GM23338 (cell line): ENCODE measurements at regions not wholly inside any gene's neighbourhood (a gene's known extent, or its start where the extent isn't known, plus 50 kb on each side); places are given as distances from the start of the nearest gene placed in this dataset.

Experiments used
- ATAC-seq: fragments of 200-7000 bp; cut with Tn5 transposase; 3 replicates; pipeline ENCODE4 v1.9.1; 2020
- DNase-seq: peaks from one replicate; pipeline ENCODE4 v3.0.0-alpha.2; 2015; ENCODE audit warnings: low spot score
- H2AFZ ChIP-seq: fragments of 200-600 bp; sonication (generic); 2 replicates; pipeline ENCODE4 v1.8.0; 2016; ENCODE audit warnings: antibody characterized with exemption, mild to moderate bottlenecking, moderate library complexity
- H3F3A ChIP-seq: fragments of 200-600 bp; sonication (generic); replicated peaks from 2 replicates; pipeline ENCODE4 v1.8.0; 2017; ENCODE audit warnings: antibody characterized with exemption, mixed run types, low read depth
- H3K27ac ChIP-seq: fragments of 200-600 bp; sonication (generic); 2 replicates; pipeline ENCODE4 v1.6.1; 2016; ENCODE audit warnings: low read depth
- H3K27me3 ChIP-seq: fragments of 200-600 bp; sonication (generic); 2 replicates; pipeline ENCODE4 v1.8.0; 2016; ENCODE audit warnings: mild to moderate bottlenecking, mixed run types, moderate library complexity; ENCODE audit not compliant: insufficient read depth
- H3K36me3 ChIP-seq: fragments of 200-600 bp; sonication (generic); 2 replicates; pipeline ENCODE4 v1.8.0; 2016; ENCODE audit warnings: mild to moderate bottlenecking; ENCODE audit not compliant: insufficient read depth
- H3K4me1 ChIP-seq: fragments of 200-600 bp; sonication (generic); 2 replicates; pipeline ENCODE4 v1.8.0; 2016; ENCODE audit warnings: mild to moderate bottlenecking, moderate library complexity; ENCODE audit not compliant: insufficient read depth
- H3K4me2 ChIP-seq: fragments of 200-600 bp; sonication (generic); 2 replicates; pipeline ENCODE4 v1.7.1; 2017; ENCODE audit warnings: mixed run types
- H3K4me3 ChIP-seq: fragments of 200-600 bp; sonication (generic); 2 replicates; pipeline ENCODE4 v1.6.1; 2016; ENCODE audit warnings: mixed run types
- H3K79me2 ChIP-seq: fragments of 200-600 bp; sonication (generic); replicated peaks from 2 replicates; pipeline ENCODE4 v1.8.0; 2017; ENCODE audit warnings: mild to moderate bottlenecking; ENCODE audit not compliant: insufficient read depth
- H3K9me2 ChIP-seq: fragments of 200-600 bp; sonication (generic); 2 replicates; pipeline ENCODE4 v1.8.0; 2017; ENCODE audit not compliant: insufficient read depth
- H4K20me1 ChIP-seq: fragments of 200-600 bp; sonication (generic); replicated peaks from 2 replicates; pipeline ENCODE4 v1.8.0; 2017; ENCODE audit warnings: mild to moderate bottlenecking; ENCODE audit not compliant: insufficient read depth
- H3K27ac Mint-ChIP-seq: 2 replicates; pipeline ENCODE4 v1.8.0; 2020; ENCODE audit warnings: inconsistent platforms, mild to moderate bottlenecking, moderate library complexity, mixed read lengths
- H3K27me3 Mint-ChIP-seq: 3 replicates; pipeline ENCODE4 v1.8.0; 2022; ENCODE audit warnings: low read depth, mild to moderate bottlenecking, moderate library complexity, mixed read lengths, inconsistent platforms; ENCODE audit not compliant: insufficient read depth, poor library complexity
- H3K36me3 Mint-ChIP-seq: 3 replicates; pipeline ENCODE4 v1.8.0; 2021; ENCODE audit warnings: low read depth, mild to moderate bottlenecking, inconsistent platforms, moderate library complexity, mixed read lengths
- H3K4me1 Mint-ChIP-seq: 3 replicates; pipeline ENCODE4 v1.8.0; 2020; ENCODE audit warnings: mild to moderate bottlenecking, inconsistent platforms, mixed read lengths
- H3K4me3 Mint-ChIP-seq: 3 replicates; pipeline ENCODE4 v1.8.0; 2021; ENCODE audit warnings: moderate library complexity, mild to moderate bottlenecking, inconsistent platforms, mixed read lengths
- H3K9me3 Mint-ChIP-seq: 3 replicates; pipeline ENCODE4 v1.8.0; 2020; ENCODE audit warnings: moderate library complexity, mild to moderate bottlenecking, inconsistent platforms, mixed read lengths
- CREB1 ChIP-seq: fragments of 250-450 bp; sonication (Bioruptor Pico); IDR thresholded peaks from 2 replicates; pipeline ENCODE4 v1.5.0; 2020; ENCODE audit warnings: low read depth, mild to moderate bottlenecking, moderate library complexity
- CTCF ChIP-seq, 2 experiments: fragments of 200-600 bp in 1 of 2; sonication (generic) in 1 of 2; conservative IDR thresholded peaks; 2 replicates each; pipeline versions ENCODE4 v1.5.1 to v1.6.1; 2016 to 2017; ENCODE audit warnings: antibody characterized with exemption in 2 of 2, low read depth in 2 of 2, mild to moderate bottlenecking in 2 of 2, moderate library complexity in 1 of 2
- ETS1 ChIP-seq: IDR thresholded peaks from 2 replicates; pipeline ENCODE4 v1.6.1; 2016; ENCODE audit warnings: antibody characterized with exemption
- EZH2 ChIP-seq: fragments of 200-600 bp; sonication (generic); IDR thresholded peaks from one replicate; pipeline ENCODE4 v1.8.0; 2017; ENCODE audit warnings: antibody characterized with exemption, mild to moderate bottlenecking, low read depth; ENCODE audit not compliant: unreplicated experiment
- EZH2phosphoT487 ChIP-seq: fragments of 200-600 bp; sonication (generic); IDR thresholded peaks from one replicate; pipeline ENCODE4 v1.8.1; 2018; ENCODE audit warnings: antibody characterized with exemption; ENCODE audit not compliant: unreplicated experiment
- POLR2AphosphoS5 ChIP-seq: IDR thresholded peaks from 2 replicates; pipeline ENCODE4 v1.6.1; 2016; ENCODE audit warnings: antibody characterized with exemption, low read depth
- REST ChIP-seq: IDR thresholded peaks from one replicate; pipeline ENCODE4 v1.6.1; 2018; ENCODE audit warnings: antibody characterized with exemption; ENCODE audit not compliant: unreplicated experiment
- STAT1 ChIP-seq: IDR thresholded peaks from one replicate; pipeline ENCODE4 v1.6.1; 2016; ENCODE audit warnings: antibody characterized with exemption; ENCODE audit not compliant: unreplicated experiment
- ZNF462 ChIP-seq: fragments of 250-450 bp; sonication (Bioruptor Pico); IDR thresholded peaks from 2 replicates; pipeline ENCODE4 v1.5.0; 2020; ENCODE audit warnings: mild to moderate bottlenecking, moderate library complexity

GRCh38 chr2:121078899-121079298, 206.1 kb downstream of the TFCP2L1 start:
- H3K36me3 ChIP-seq, result no peaks in the 10 kb centered on the region
- Mint-ChIP-seq H3K27me3 (peaks cover 46% of the 10 kb centered on the region), H3K36me3 (no peaks in the 10 kb centered on the region; the same call in 2 of the 3 replicates)

More at GRCh38 chr2:121078899-121079298, 206.1 kb downstream of the TFCP2L1 start:
- H3K4me3 Mint-ChIP-seq, result no peak overlapping the region
- Histone ChIP-seq H3K27ac (no peak overlapping the region), H3K79me2 (no peaks in the 10 kb centered on the region), H3K4me3 (no peak overlapping the region), H3K4me1 (peaks cover 9% of the 10 kb centered on the region), H3F3A (peaks cover 14% of the 10 kb centered on the region), H4K20me1 (no peaks in the 10 kb centered on the region), H3K9me2 (no peaks in the 10 kb centered on the region), H3K27me3 (peaks cover 29% of the 10 kb centered on the region), H2AFZ (no peak overlapping the region), H3K4me2 (no peak overlapping the region)
- DNase-seq (no peak), ATAC-seq (no peak)
- peaks cover 7% of the 10 kb centered on the region for H3K4me1 Mint-ChIP-seq
- H3K27ac Mint-ChIP-seq, result no peak overlapping the region
- TF ChIP-seq EZH2, result no peak
- TF ChIP-seq CTCF (conservative IDR thresholded peaks at IDR 0.05; ENCODE audit: low read depth in 2 of 2), result no peak
- no peak for TF ChIP-seq STAT1
- TF ChIP-seq EZH2phosphoT487, result no peak
- TF ChIP-seq REST, result no peak
- TF ChIP-seq POLR2AphosphoS5, result no peak
- TF ChIP-seq ETS1, result no peak
- no peak for TF ChIP-seq ZNF462
- TF ChIP-seq CREB1 (CRISPR knock-in tag), result no peak
- H3K9me3 Mint-ChIP-seq, result no peaks in the 10 kb centered on the region
